Activated CD8-positive, alpha-beta T cell treated with anti-CD3 and anti-CD28 coated beads for 36 hours (primary cell): ENCODE measurements at regions not wholly inside any gene's neighbourhood (a gene's known extent, or its start where the extent isn't known, plus 50 kb on each side); places are given as distances from the start of the nearest gene placed in this dataset.

Experiments used
- ATAC-seq: fragments of 200-7000 bp; cut with Tn5 transposase; one replicate; pipeline ENCODE4 v1.10.0; 2021; ENCODE audit warnings: mild to moderate bottlenecking, moderate library complexity
- CTCF ChIA-PET: fragments of 350-600 bp; sonication (Branson Sonifier 250); formaldehyde crosslinking; loops from one replicate; lab custom pipeline; 2021; ENCODE audit warnings: antibody characterized with exemption; lab: Charles Lee
- POLR2A ChIA-PET: fragments of 350-600 bp; sonication (Branson Sonifier 250); formaldehyde crosslinking; loops from one replicate; lab custom pipeline; 2021; ENCODE audit warnings: antibody characterized with exemption; lab: Charles Lee
- DNase-seq: peaks from one replicate; pipeline ENCODE4 v3.0.0-alpha.2; 2020
- H3K27ac Mint-ChIP-seq: one replicate; pipeline ENCODE4 v1.8.0; 2021; ENCODE audit warnings: mild to moderate bottlenecking, mixed read lengths
- H3K27me3 Mint-ChIP-seq: one replicate; pipeline ENCODE4 v1.8.0; 2021; ENCODE audit warnings: mixed read lengths
- H3K36me3 Mint-ChIP-seq: one replicate; pipeline ENCODE4 v1.8.0; 2021; ENCODE audit warnings: low read depth, mixed read lengths
- H3K4me1 Mint-ChIP-seq: one replicate; pipeline ENCODE4 v1.8.0; 2021; ENCODE audit warnings: low read depth, mixed read lengths
- H3K4me3 Mint-ChIP-seq: one replicate; pipeline ENCODE4 v1.8.0; 2021; ENCODE audit warnings: mild to moderate bottlenecking, moderate library complexity, mixed read lengths
- H3K9me3 Mint-ChIP-seq: one replicate; pipeline ENCODE4 v1.8.0; 2021; ENCODE audit warnings: mixed read lengths
- CTCF ChIP-seq: fragments of 200-600 bp; IDR thresholded peaks from one replicate; pipeline ENCODE4 v1.8.0; 2022; ENCODE audit warnings: antibody characterized with exemption, mild to moderate bottlenecking
- intact Hi-C: fragments of 100-400 bp; cut with micrococcal nuclease; formaldehyde crosslinking; loops from one replicate; pipeline ENCODE4 v1.10.0; 2022

- DNase-seq (no peak), ATAC-seq (no peak)
- H3K36me3 Mint-ChIP-seq: no peaks in the 10 kb centered on the region
- H3K4me3 Mint-ChIP-seq: no peak overlapping the region
- CTCF ChIA-PET: no interaction called here
- no peaks in the 10 kb centered on the region for H3K4me1 Mint-ChIP-seq
- peaks cover 3% of the 10 kb centered on the region for H3K9me3 Mint-ChIP-seq
- POLR2A ChIA-PET: no interaction called here
- intact Hi-C loops: no loop called here
- no peak for TF ChIP-seq CTCF
- H3K27ac Mint-ChIP-seq: no peak overlapping the region
- no peaks in the 10 kb centered on the region for H3K27me3 Mint-ChIP-seq
Measured at GRCh38 chr3:173284301-173284700, 113.2 kb upstream of the NLGN1 start.

GRCh38 chr3:173275740-173276139 is 121.8 kb upstream of the NLGN1 start:
- no peak for TF ChIP-seq CTCF

GRCh38 chr3:173273838-173274237 is 123.7 kb upstream of the NLGN1 start:
- DNase-seq: no peak
- Mint-ChIP-seq H3K36me3 (no peaks in the 10 kb centered on the region), H3K27ac (no peak overlapping the region), H3K4me1 (no peaks in the 10 kb centered on the region), H3K9me3 (no peaks in the 10 kb centered on the region), H3K4me3 (no peak overlapping the region), H3K27me3 (no peaks in the 10 kb centered on the region)
- ATAC-seq: no peak
- CTCF ChIA-PET: no interaction called here
- intact Hi-C loops: no loop called here
- no peak for TF ChIP-seq CTCF
- POLR2A ChIA-PET: no interaction called here

More at GRCh38 chr3:173275740-173276139, 121.8 kb upstream of the NLGN1 start:
- Mint-ChIP-seq H3K4me1 (no peaks in the 10 kb centered on the region), H3K36me3 (no peaks in the 10 kb centered on the region), H3K27me3 (no peaks in the 10 kb centered on the region), H3K27ac (no peak overlapping the region), H3K9me3 (no peaks in the 10 kb centered on the region), H3K4me3 (no peak overlapping the region)
- ChIA-PET POLR2A (no interaction called here), CTCF (no interaction called here)
- no peak for ATAC-seq
- DNase-seq: no peak
- intact Hi-C loops: no loop called here

- Mint-ChIP-seq H3K36me3 (no peaks in the 10 kb centered on the region), H3K4me1 (no peaks in the 10 kb centered on the region), H3K9me3 (no peaks in the 10 kb centered on the region), H3K4me3 (no peak overlapping the region), H3K27me3 (no peaks in the 10 kb centered on the region), H3K27ac (no peak overlapping the region)
- TF ChIP-seq CTCF: no peak
- intact Hi-C loops: no loop called here
- no peak for DNase-seq
- ChIA-PET POLR2A (no interaction called here), CTCF (no interaction called here)
- ATAC-seq: no peak
Measured at GRCh38 chr3:173268781-173269180, 127.7 kb upstream of the SPATA16 start.

GRCh38 chr3:173267716-173268115 is 126.7 kb upstream of the SPATA16 start:
- ATAC-seq (no peak), DNase-seq (no peak)
- intact Hi-C loops: no loop called here
- Mint-ChIP-seq H3K4me1 (no peaks in the 10 kb centered on the region), H3K4me3 (no peak overlapping the region), H3K27me3 (no peaks in the 10 kb centered on the region), H3K27ac (no peak overlapping the region), H3K9me3 (no peaks in the 10 kb centered on the region), H3K36me3 (no peaks in the 10 kb centered on the region)
- no peak for TF ChIP-seq CTCF
- CTCF ChIA-PET: no interaction called here
- POLR2A ChIA-PET: no interaction called here
